Endothelial cell of umbilical vein (primary cell): ENCODE measurements at regions not wholly inside any gene's neighbourhood (a gene's known extent, or its start where the extent isn't known, plus 50 kb on each side); places are given as distances from the start of the nearest gene placed in this dataset.
A peak's percentile ranks its signal among the peaks of the same experiment; 100 is the strongest.

Experiments
- BruUV-seq: library from RNA; stranded (reverse); fragments of 400-500 nt; replicated peaks from 2 replicates; lab custom pipeline; 2021; lab: Mats Ljungman, UMichigan
- CTCF ChIA-PET: fragments of 300-600, 350-600 bp; sonication (Branson Sonifier 250); formaldehyde crosslinking; loops from one replicate; lab custom pipeline; 2021; ENCODE audit warnings: antibody characterized with exemption, inconsistent platforms; lab: Charles Lee
- POLR2A ChIA-PET: fragments of 300-600, 350-600 bp; sonication (Branson Sonifier 250); formaldehyde crosslinking; loops from one replicate; lab custom pipeline; 2021; ENCODE audit warnings: antibody characterized with exemption, inconsistent platforms; lab: Charles Lee
- DNase-seq: peaks from one replicate; pipeline ENCODE4 v3.0.0-alpha.2; 2011; ENCODE audit warnings: low read depth, low spot score
- FAIRE-seq: peaks from 2 replicates; lab custom pipeline; 2011; peaks lifted over from hg19 to GRCh38; lab: Jason Lieb, UNC
- H2AFZ ChIP-seq: 2 replicates; pipeline ENCODE4 v1.6.0; 2012; ENCODE audit warnings: low read depth, low read length, control low read depth, inconsistent platforms
- H3K27ac ChIP-seq: 2 replicates; pipeline ENCODE4 v1.5.1; 2011; ENCODE audit warnings: low read depth, mild to moderate bottlenecking, control low read depth, low read length, moderate library complexity; ENCODE audit not compliant: insufficient read depth
- H3K27me3 ChIP-seq, 2 experiments: 2 replicates each; pipeline versions ENCODE4 v1.6.0 to v1.6.1; 2011; ENCODE audit warnings: low read length in 2 of 2, mixed read lengths in 1 of 2; ENCODE audit not compliant: control insufficient read depth in 2 of 2, insufficient read depth in 2 of 2
- H3K36me3 ChIP-seq, 2 experiments: 2 replicates in 1 of 2; 3 replicates in 1 of 2; pipeline ENCODE4 v1.5.1; 2011; ENCODE audit warnings: low read length in 2 of 2, mild to moderate bottlenecking in 1 of 2, moderate library complexity in 1 of 2; ENCODE audit not compliant: control insufficient read depth in 2 of 2, insufficient read depth in 2 of 2; ENCODE audit errors: extremely low read depth in 1 of 2
- H3K4me1 ChIP-seq: 3 replicates; pipeline ENCODE4 v1.5.1; 2011; ENCODE audit warnings: mild to moderate bottlenecking, low read length; ENCODE audit not compliant: control insufficient read depth, insufficient read depth; ENCODE audit errors: extremely low read depth
- H3K4me2 ChIP-seq: 2 replicates; pipeline ENCODE4 v1.6.1; 2011; ENCODE audit warnings: low read length, control low read depth, mixed read lengths; ENCODE audit not compliant: insufficient read depth
- H3K4me3 ChIP-seq, 3 experiments: fragments of 200-600 bp in 1 of 3; sonication (generic), shearing (Covaris generic) in 1 of 3; replicated peaks in 1 of 3; 2 replicates each; pipeline ENCODE4 v1.5.1; 2011 to 2016; ENCODE audit warnings: control low read depth in 3 of 3, low read length in 3 of 3, mild to moderate bottlenecking in 2 of 3, inconsistent platforms in 1 of 3, low read depth in 1 of 3, moderate library complexity in 1 of 3; ENCODE audit not compliant: insufficient read depth in 1 of 3
- H3K79me2 ChIP-seq: 2 replicates; pipeline ENCODE4 v1.6.0; 2012; ENCODE audit warnings: low read length, inconsistent platforms; ENCODE audit not compliant: control insufficient read depth, insufficient read depth
- H3K9ac ChIP-seq: replicated peaks from 2 replicates; pipeline ENCODE3; 2011; ENCODE audit warnings: low read length, control low read depth; ENCODE audit not compliant: insufficient read depth; ENCODE audit errors: extremely low read depth
- H3K9me1 ChIP-seq: replicated peaks from 3 replicates; pipeline ENCODE4 v1.6.0; 2011; ENCODE audit warnings: mild to moderate bottlenecking, low read length; ENCODE audit not compliant: control insufficient read depth, insufficient read depth; ENCODE audit errors: extremely low read depth
- H3K9me3 ChIP-seq: replicated peaks from 2 replicates; pipeline ENCODE4 v1.5.1; 2012; ENCODE audit warnings: low read length, inconsistent platforms; ENCODE audit not compliant: control insufficient read depth, insufficient read depth
- H4K20me1 ChIP-seq: replicated peaks from 2 replicates; pipeline ENCODE3; 2011; ENCODE audit warnings: mild to moderate bottlenecking, low read length; ENCODE audit not compliant: control insufficient read depth, insufficient read depth; ENCODE audit errors: extremely low read depth
- CTCF ChIP-seq, 2 donors: IDR thresholded peaks; 1 replicate in 1 of 2; 2 replicates in 1 of 2; pipeline ENCODE4 v1.5.1; 2011; ENCODE audit warnings: low read length in 2 of 2, mild to moderate bottlenecking in 2 of 2, moderate library complexity in 2 of 2, control low read depth in 1 of 2, inconsistent platforms in 1 of 2, low read depth in 1 of 2; ENCODE audit not compliant: insufficient read depth in 1 of 2; ENCODE audit errors: extremely low read depth in 1 of 2
- EZH2 ChIP-seq: IDR thresholded peaks from 2 replicates; pipeline ENCODE4 v1.6.1; 2012; ENCODE audit warnings: borderline replicate concordance, low read depth, mild to moderate bottlenecking, moderate library complexity, low read length, inconsistent platforms; ENCODE audit not compliant: severe bottlenecking
- FOS ChIP-seq: IDR thresholded peaks from 2 replicates; pipeline ENCODE4 v1.6.1; 2011; ENCODE audit warnings: mild to moderate bottlenecking, low read length, moderate library complexity, borderline replicate concordance; ENCODE audit not compliant: insufficient read depth
- GATA2 ChIP-seq: IDR thresholded peaks from 2 replicates; pipeline ENCODE4 v1.7.0; 2011; ENCODE audit warnings: low read depth, mild to moderate bottlenecking, moderate library complexity, mixed read lengths, low read length; ENCODE audit not compliant: insufficient read length, insufficient read depth
- JUN ChIP-seq: IDR thresholded peaks from 2 replicates; pipeline ENCODE4 v1.6.1; 2011; ENCODE audit warnings: borderline replicate concordance, low read depth; ENCODE audit not compliant: insufficient read length, insufficient read depth
- MAX ChIP-seq: IDR thresholded peaks from 2 replicates; pipeline ENCODE4 v1.6.1; 2011; ENCODE audit not compliant: insufficient read depth, insufficient read length
- MYC ChIP-seq: IDR thresholded peaks from one replicate; pipeline ENCODE4 v1.6.1; 2011; ENCODE audit warnings: mild to moderate bottlenecking, low read depth, low read length
- POLR2A ChIP-seq: IDR thresholded peaks from 2 replicates; pipeline ENCODE4 v1.6.1; 2012; ENCODE audit warnings: low read depth, mild to moderate bottlenecking, control low read depth, low read length
- POLR2AphosphoS5 ChIP-seq: IDR thresholded peaks from 2 replicates; pipeline ENCODE4 v1.6.1; 2012; ENCODE audit warnings: low read depth, mild to moderate bottlenecking, control low read depth, low read length, moderate library complexity; ENCODE audit not compliant: insufficient read depth
- dilution Hi-C: fragments of 300-500 bp; cut with MboI; formaldehyde crosslinking; loops from one replicate; pipeline ENCODE4 v1.15.0; 2019; ENCODE audit warnings: low sequenced_read_pairs; ENCODE audit not compliant: extremely low pct_ligation_motif_present
- intact Hi-C: fragments of 100-400 bp; cut with micrococcal nuclease; formaldehyde crosslinking; loops from one replicate; pipeline ENCODE4 v1.10.0; 2022

- Histone ChIP-seq H3K27me3 (peaks cover 0 to 6% of the 10 kb centered on the region in 2 experiments), H3K4me2 (peak overlapping the region; percentile 46), H3K4me1 (peaks cover 6% of the 10 kb centered on the region), H3K9ac (no peak overlapping the region), H4K20me1 (no peaks in the 10 kb centered on the region), H3K36me3 (no peaks in the 10 kb centered on the region), H3K9me1 (no peaks in the 10 kb centered on the region), H3K79me2 (no peaks in the 10 kb centered on the region), H3K27ac (peak overlapping the region; percentile 59), H3K9me3 (no peaks in the 10 kb centered on the region), H3K4me3 (no peak overlapping the region), H2AFZ (peak overlapping the region; percentile 60)
- dilution Hi-C loops = loop anchor here (25.0 kb wide), 1 partner anchor 340 kb away; no protein-coding TSS in a partner anchor
- CTCF ChIA-PET = interaction anchor here (0.8 to 4.9 kb wide), 54 partner anchors 8 to 682 kb away, joined by 3 to 135 read pairs (median 5); partner anchors contain the start of gene MLF1
- FAIRE-seq = peak; percentile 66
- intact Hi-C loops = loop anchor here (1.0 to 5.0 kb wide), 10 partner anchors 61 to 525 kb away; no protein-coding TSS in a partner anchor
- peak; percentile 76 for DNase-seq
- no TSS peak for BruUV-seq
- TF ChIP-seq MYC = no peak
- no peak for TF ChIP-seq EZH2
- peak; percentile 40 for TF ChIP-seq JUN
- TF ChIP-seq POLR2A = no peak
- no peak for TF ChIP-seq MAX
- TF ChIP-seq POLR2AphosphoS5 = peak; percentile 14
- no peak for TF ChIP-seq CTCF (IDR thresholded peaks at IDR 0.05; ENCODE audit: extremely low read depth in 1 of 2, insufficient read depth in 1 of 2, low read depth in 1 of 2, low read length in 2 of 2)
- TF ChIP-seq FOS = peak; percentile 71
- no peak for TF ChIP-seq GATA2
- POLR2A ChIA-PET = no interaction called here
Observed at GRCh38 chr3:159252274-159252673, 450.4 kb downstream of the MFSD1 start.
